Stimulated activated CD4-positive, alpha-beta T cell treated with anti-CD3 and anti-CD28 coated beads, Interleukin-1b, Interleukin-23, amount 100 ng/mL, for 1 hour (primary cell): ENCODE measurements at regions not wholly inside any gene's neighbourhood (a gene's known extent, or its start where the extent isn't known, plus 50 kb on each side); places are given as distances from the start of the nearest gene placed in this dataset.
"Not testable (repeated sequence)": the region's sequence is repeated elsewhere in the genome, so short reads cannot be mapped to it uniquely, and the experiment has no call there.

Experiments
- DNase-seq, 2 donors: peaks; one replicate each; pipeline ENCODE4 v3.0.0-alpha.2; 2020; ENCODE audit warnings: low read depth in 2 of 2

GRCh38 chr4:81375745-81376144 is 96.0 kb downstream of the RASGEF1B start:
- no peak for DNase-seq

GRCh38 chr4:81369886-81370285 is 101.8 kb downstream of the RASGEF1B start:
- no peak for DNase-seq

GRCh38 chr4:81366779-81367178 is 104.9 kb downstream of the RASGEF1B start:
- DNase-seq, result no peak

GRCh38 chr4:81360737-81361136 is 111.0 kb downstream of the RASGEF1B start:
- no peak for DNase-seq

- no peak for DNase-seq
Measured at GRCh38 chr4:81359207-81359606, 112.5 kb downstream of the RASGEF1B start.

GRCh38 chr4:81358154-81358553 is 113.6 kb downstream of the RASGEF1B start:
- no peak for DNase-seq

- no peak for DNase-seq
Measured at GRCh38 chr4:81356621-81357020, 115.1 kb downstream of the RASGEF1B start.

- DNase-seq, result no peak
Measured at GRCh38 chr4:81355136-81355535, 116.6 kb downstream of the RASGEF1B start.

- no peak for DNase-seq
Measured at GRCh38 chr4:81353861-81354260, 117.8 kb downstream of the RASGEF1B start.

- DNase-seq, result no peak
Measured at GRCh38 chr4:81352446-81352835, 119.3 kb downstream of the RASGEF1B start.

GRCh38 chr4:81351654-81352445 is 119.9 kb downstream of the RASGEF1B start:
- DNase-seq, result peak; percentile 2 to 42

- DNase-seq, result no peak
Measured at GRCh38 chr4:81350040-81350439, 121.7 kb downstream of the RASGEF1B start.

- DNase-seq, result no peak
Measured at GRCh38 chr4:81348778-81349094, 123.0 kb downstream of the RASGEF1B start.

- no peak for DNase-seq
Measured at GRCh38 chr4:81348086-81348777, 123.5 kb downstream of the RASGEF1B start.

- no peak for DNase-seq
Measured at GRCh38 chr4:81346719-81347118, 125.0 kb downstream of the RASGEF1B start.

GRCh38 chr4:81343536-81343935 is 128.2 kb downstream of the RASGEF1B start:
- DNase-seq, result no peak

GRCh38 chr4:81343046-81343445 is 128.0 kb upstream of the PRKG2 start:
- no peak for DNase-seq

GRCh38 chr4:81337211-81337610 is 122.2 kb upstream of the PRKG2 start:
- no peak for DNase-seq

GRCh38 chr4:81335122-81335912 is 120.3 kb upstream of the PRKG2 start:
- DNase-seq, result no peak

- DNase-seq, result no peak
Measured at GRCh38 chr4:81330018-81330417, 115.0 kb upstream of the PRKG2 start.

GRCh38 chr4:81326581-81326980 is 111.6 kb upstream of the PRKG2 start:
- DNase-seq, result no peak

GRCh38 chr4:81324594-81324993 is 109.6 kb upstream of the PRKG2 start:
- not testable (repeated sequence) for DNase-seq

GRCh38 chr4:81319657-81320056 is 104.6 kb upstream of the PRKG2 start:
- DNase-seq, result no peak
